ENCODE measurements at regions not wholly inside any gene's neighbourhood (a gene's known extent, or its start where the extent isn't known, plus 50 kb on each side); places are given as distances from the start of the nearest gene placed in this dataset.
"Not testable (repeated sequence)": the region's sequence is repeated elsewhere in the genome, so short reads cannot be mapped to it uniquely, and the experiment has no call there.

GRCh38 chr12:59273561-59273960 lies 322.3 kb upstream of the SLC16A7 start:
- TF ChIP-seq MYNN (tag by site-specific recombination; IDR thresholded peaks at IDR 0.05; ENCODE audit: borderline replicate concordance); ZNF114 (tag by site-specific recombination; IDR thresholded peaks at IDR 0.05); ZFHX2 (tag by site-specific recombination; conservative IDR thresholded peaks at IDR 0.05); ZSCAN4 (tag by site-specific recombination; IDR thresholded peaks at IDR 0.05); ZNF777 (tag by site-specific recombination; IDR thresholded peaks at IDR 0.05; ENCODE audit: borderline replicate concordance): not testable (repeated sequence)
